GM23338 (cell line): ENCODE measurements at regions not wholly inside any gene's neighbourhood (a gene's known extent, or its start where the extent isn't known, plus 50 kb on each side); places are given as distances from the start of the nearest gene placed in this dataset.

Source experiments
- ATAC-seq: fragments of 200-7000 bp; cut with Tn5 transposase; 3 replicates; pipeline ENCODE4 v1.9.1; 2020
- DNase-seq: peaks from one replicate; pipeline ENCODE4 v3.0.0-alpha.2; 2015; ENCODE audit warnings: low spot score
- H2AFZ ChIP-seq: fragments of 200-600 bp; sonication (generic); 2 replicates; pipeline ENCODE4 v1.8.0; 2016; ENCODE audit warnings: antibody characterized with exemption, mild to moderate bottlenecking, moderate library complexity
- H3F3A ChIP-seq: fragments of 200-600 bp; sonication (generic); replicated peaks from 2 replicates; pipeline ENCODE4 v1.8.0; 2017; ENCODE audit warnings: antibody characterized with exemption, mixed run types, low read depth
- H3K27ac ChIP-seq: fragments of 200-600 bp; sonication (generic); 2 replicates; pipeline ENCODE4 v1.6.1; 2016; ENCODE audit warnings: low read depth
- H3K27me3 ChIP-seq: fragments of 200-600 bp; sonication (generic); 2 replicates; pipeline ENCODE4 v1.8.0; 2016; ENCODE audit warnings: mild to moderate bottlenecking, mixed run types, moderate library complexity; ENCODE audit not compliant: insufficient read depth
- H3K36me3 ChIP-seq: fragments of 200-600 bp; sonication (generic); 2 replicates; pipeline ENCODE4 v1.8.0; 2016; ENCODE audit warnings: mild to moderate bottlenecking; ENCODE audit not compliant: insufficient read depth
- H3K4me1 ChIP-seq: fragments of 200-600 bp; sonication (generic); 2 replicates; pipeline ENCODE4 v1.8.0; 2016; ENCODE audit warnings: mild to moderate bottlenecking, moderate library complexity; ENCODE audit not compliant: insufficient read depth
- H3K4me2 ChIP-seq: fragments of 200-600 bp; sonication (generic); 2 replicates; pipeline ENCODE4 v1.7.1; 2017; ENCODE audit warnings: mixed run types
- H3K4me3 ChIP-seq: fragments of 200-600 bp; sonication (generic); 2 replicates; pipeline ENCODE4 v1.6.1; 2016; ENCODE audit warnings: mixed run types
- H3K79me2 ChIP-seq: fragments of 200-600 bp; sonication (generic); replicated peaks from 2 replicates; pipeline ENCODE4 v1.8.0; 2017; ENCODE audit warnings: mild to moderate bottlenecking; ENCODE audit not compliant: insufficient read depth
- H3K9me2 ChIP-seq: fragments of 200-600 bp; sonication (generic); 2 replicates; pipeline ENCODE4 v1.8.0; 2017; ENCODE audit not compliant: insufficient read depth
- H4K20me1 ChIP-seq: fragments of 200-600 bp; sonication (generic); replicated peaks from 2 replicates; pipeline ENCODE4 v1.8.0; 2017; ENCODE audit warnings: mild to moderate bottlenecking; ENCODE audit not compliant: insufficient read depth
- H3K27ac Mint-ChIP-seq: 2 replicates; pipeline ENCODE4 v1.8.0; 2020; ENCODE audit warnings: inconsistent platforms, mild to moderate bottlenecking, moderate library complexity, mixed read lengths
- H3K27me3 Mint-ChIP-seq: 3 replicates; pipeline ENCODE4 v1.8.0; 2022; ENCODE audit warnings: low read depth, mild to moderate bottlenecking, moderate library complexity, mixed read lengths, inconsistent platforms; ENCODE audit not compliant: insufficient read depth, poor library complexity
- H3K36me3 Mint-ChIP-seq: 3 replicates; pipeline ENCODE4 v1.8.0; 2021; ENCODE audit warnings: low read depth, mild to moderate bottlenecking, inconsistent platforms, moderate library complexity, mixed read lengths
- H3K4me1 Mint-ChIP-seq: 3 replicates; pipeline ENCODE4 v1.8.0; 2020; ENCODE audit warnings: mild to moderate bottlenecking, inconsistent platforms, mixed read lengths
- H3K4me3 Mint-ChIP-seq: 3 replicates; pipeline ENCODE4 v1.8.0; 2021; ENCODE audit warnings: moderate library complexity, mild to moderate bottlenecking, inconsistent platforms, mixed read lengths
- H3K9me3 Mint-ChIP-seq: 3 replicates; pipeline ENCODE4 v1.8.0; 2020; ENCODE audit warnings: moderate library complexity, mild to moderate bottlenecking, inconsistent platforms, mixed read lengths
- CREB1 ChIP-seq: fragments of 250-450 bp; sonication (Bioruptor Pico); IDR thresholded peaks from 2 replicates; pipeline ENCODE4 v1.5.0; 2020; ENCODE audit warnings: low read depth, mild to moderate bottlenecking, moderate library complexity
- CTCF ChIP-seq, 2 experiments: fragments of 200-600 bp in 1 of 2; sonication (generic) in 1 of 2; conservative IDR thresholded peaks; 2 replicates each; pipeline versions ENCODE4 v1.5.1 to v1.6.1; 2016 to 2017; ENCODE audit warnings: antibody characterized with exemption in 2 of 2, low read depth in 2 of 2, mild to moderate bottlenecking in 2 of 2, moderate library complexity in 1 of 2
- ETS1 ChIP-seq: IDR thresholded peaks from 2 replicates; pipeline ENCODE4 v1.6.1; 2016; ENCODE audit warnings: antibody characterized with exemption
- EZH2 ChIP-seq: fragments of 200-600 bp; sonication (generic); IDR thresholded peaks from one replicate; pipeline ENCODE4 v1.8.0; 2017; ENCODE audit warnings: antibody characterized with exemption, mild to moderate bottlenecking, low read depth; ENCODE audit not compliant: unreplicated experiment
- EZH2phosphoT487 ChIP-seq: fragments of 200-600 bp; sonication (generic); IDR thresholded peaks from one replicate; pipeline ENCODE4 v1.8.1; 2018; ENCODE audit warnings: antibody characterized with exemption; ENCODE audit not compliant: unreplicated experiment
- JUNB ChIP-seq: IDR thresholded peaks from one replicate; pipeline ENCODE4 v1.6.1; 2016; ENCODE audit warnings: antibody characterized with exemption; ENCODE audit not compliant: unreplicated experiment
- POLR2AphosphoS5 ChIP-seq: IDR thresholded peaks from 2 replicates; pipeline ENCODE4 v1.6.1; 2016; ENCODE audit warnings: antibody characterized with exemption, low read depth
- ZNF114 ChIP-seq: fragments of 250-450 bp; sonication (Bioruptor Pico); IDR thresholded peaks from 2 replicates; pipeline ENCODE4 v1.5.0; 2020; ENCODE audit warnings: mild to moderate bottlenecking, moderate library complexity
- ZNF462 ChIP-seq: fragments of 250-450 bp; sonication (Bioruptor Pico); IDR thresholded peaks from 2 replicates; pipeline ENCODE4 v1.5.0; 2020; ENCODE audit warnings: mild to moderate bottlenecking, moderate library complexity

- no peak for TF ChIP-seq EZH2phosphoT487
- no peak for TF ChIP-seq CTCF (conservative IDR thresholded peaks at IDR 0.05; ENCODE audit: low read depth in 2 of 2)
- no peak for TF ChIP-seq JUNB
- TF ChIP-seq ZNF114 (CRISPR knock-in tag): no peak
- no peak for TF ChIP-seq CREB1 (CRISPR knock-in tag)
- TF ChIP-seq EZH2: no peak
- TF ChIP-seq ZNF462 (CRISPR knock-in tag): no peak
- TF ChIP-seq POLR2AphosphoS5: no peak
- TF ChIP-seq ETS1: no peak
- H3K4me3 ChIP-seq: no peak overlapping the region
- no peaks in the 10 kb centered on the region for H3F3A ChIP-seq
- no peaks in the 10 kb centered on the region for H3K79me2 ChIP-seq
- DNase-seq: no peak
- H3K36me3 Mint-ChIP-seq: no peaks in the 10 kb centered on the region
- no peaks in the 10 kb centered on the region for H3K9me2 ChIP-seq
- ATAC-seq: no peak
- no peaks in the 10 kb centered on the region for H4K20me1 ChIP-seq
- peaks cover 15% of the 10 kb centered on the region for H3K4me1 Mint-ChIP-seq
- H3K4me2 ChIP-seq: no peak overlapping the region
- no peaks in the 10 kb centered on the region for H3K27me3 Mint-ChIP-seq
- no peaks in the 10 kb centered on the region for H3K36me3 ChIP-seq
- no peak overlapping the region for H3K4me3 Mint-ChIP-seq
- no peaks in the 10 kb centered on the region for H3K27me3 ChIP-seq
- no peaks in the 10 kb centered on the region; the same call in 2 of the 3 replicates for H3K9me3 Mint-ChIP-seq
- H3K27ac Mint-ChIP-seq: no peak overlapping the region
- H3K4me1 ChIP-seq: peaks cover 12% of the 10 kb centered on the region
- H2AFZ ChIP-seq: no peak overlapping the region
- H3K27ac ChIP-seq: no peak overlapping the region
Measured at GRCh38 chr20:51210084-51210483, 187.2 kb upstream of the KCNG1 start.
